Aorta (tissue), 5 donors: ENCODE measurements at regions not wholly inside any gene's neighbourhood (a gene's known extent, or its start where the extent isn't known, plus 50 kb on each side); places are given as distances from the start of the nearest gene placed in this dataset.

Experiments used
- ATAC-seq: fragments of 200-7000 bp; cut with Tn5 transposase; one replicate; pipeline ENCODE4 v1.9.1; 2022; ENCODE audit warnings: moderate library complexity; ENCODE audit not compliant: low FRiP score
- DNase-seq, 2 donors: peaks; one replicate each; pipeline ENCODE4 v3.0.0-alpha.2; 2020
- H3K27ac ChIP-seq, 2 donors: one replicate each; pipeline ENCODE4 v1.5.1; 2013; ENCODE audit warnings: low read length in 2 of 2, mild to moderate bottlenecking in 2 of 2, moderate library complexity in 2 of 2, control low read depth in 1 of 2, inconsistent platforms in 1 of 2, low read depth in 1 of 2
- H3K27me3 ChIP-seq, 2 donors: one replicate each; pipeline ENCODE4 v1.6.1; 2013; ENCODE audit warnings: control low read depth in 1 of 2, low read length in 1 of 2, mild to moderate bottlenecking in 1 of 2, moderate library complexity in 1 of 2; ENCODE audit not compliant: insufficient read depth in 2 of 2, control insufficient read depth in 1 of 2
- H3K36me3 ChIP-seq, 2 donors: one replicate each; pipeline ENCODE4 v1.6.1; 2013; ENCODE audit warnings: control low read depth in 1 of 2, low read length in 1 of 2, mild to moderate bottlenecking in 1 of 2; ENCODE audit not compliant: insufficient read depth in 2 of 2, control insufficient read depth in 1 of 2
- H3K4me1 ChIP-seq, 2 donors: one replicate each; pipeline ENCODE4 v1.6.1; 2013; ENCODE audit warnings: low read length in 2 of 2, control low read depth in 1 of 2, mild to moderate bottlenecking in 1 of 2, moderate library complexity in 1 of 2; ENCODE audit not compliant: insufficient read depth in 2 of 2, control insufficient read depth in 1 of 2
- H3K4me3 ChIP-seq, 2 donors: one replicate each; pipeline ENCODE4 v1.5.1; 2013; ENCODE audit warnings: low read length in 2 of 2, control low read depth in 1 of 2, mild to moderate bottlenecking in 1 of 2
- H3K9me3 ChIP-seq: one replicate; pipeline ENCODE4 v1.6.1; 2013; ENCODE audit warnings: mild to moderate bottlenecking, low read length; ENCODE audit not compliant: control insufficient read depth
- WGBS, 2 donors: extraction: QIAGEN DNeasy Blood & Tissue Kit; methylation state at CpG; one replicate each; pipeline ENCODE4 v1.1.7; 2013; 5-methylcytosine and 5-hydroxymethylcytosine counted together
- intact Hi-C, 2 donors: fragments of 100-400 bp; cut with DNase I; formaldehyde crosslinking; loops; one replicate each; pipeline versions ENCODE4 v1.14.2 to v1.15.0; 2022
- donor health status: healthy with polysubstance abuse.
- donor health status: Bipolar disorder and iron deficiency.
- donor health status: DM: no; HTN: no; CAD: no.
- donor health status: DM: no; HTN: no; CAD: no.
- donor health status: DM: yes; HTN: yes; CAD: no.

- intact Hi-C loops = no loop called here
- H3K27ac ChIP-seq = no peak overlapping the region
- H3K4me3 ChIP-seq = no peak overlapping the region
- H3K9me3 ChIP-seq = peaks cover 2% of the 10 kb centered on the region
- H3K36me3 ChIP-seq = no peaks in the 10 kb centered on the region
- DNase-seq (no peak), ATAC-seq (no peak)
- H3K27me3 ChIP-seq = no peaks in the 10 kb centered on the region
- 61 to 92% methylated on average over 1 of the region's 1 CpG for WGBS, 2 donors
- H3K4me1 ChIP-seq = no peaks in the 10 kb centered on the region
Measured at GRCh38 chrX:142054094-142054493, 150.4 kb downstream of the MAGEC1 start.

GRCh38 chrX:142052238-142052637, 148.5 kb downstream of the MAGEC1 start:
- DNase-seq (no peak), ATAC-seq (no peak)
- Histone ChIP-seq H3K36me3 (no peaks in the 10 kb centered on the region), H3K4me1 (no peaks in the 10 kb centered on the region), H3K27ac (no peak overlapping the region), H3K9me3 (no peaks in the 10 kb centered on the region), H3K27me3 (no peaks in the 10 kb centered on the region), H3K4me3 (no peak overlapping the region)
- 78 to 81% methylated on average over 3 of the region's 3 CpGs for WGBS, 2 donors
- intact Hi-C loops = no loop called here

- WGBS, 2 donors = 82 to 92% methylated on average over 3 of the region's 3 CpGs
- Histone ChIP-seq H3K27ac (no peak overlapping the region), H3K4me1 (no peaks in the 10 kb centered on the region), H3K27me3 (no peaks in the 10 kb centered on the region), H3K9me3 (no peaks in the 10 kb centered on the region), H3K36me3 (no peaks in the 10 kb centered on the region), H3K4me3 (no peak overlapping the region)
- no peak for DNase-seq
- ATAC-seq = no peak
- intact Hi-C loops = no loop called here
Measured at GRCh38 chrX:142043196-142043595, 139.5 kb downstream of the MAGEC1 start.

- Histone ChIP-seq H3K9me3 (no peaks in the 10 kb centered on the region), H3K4me1 (peaks cover 0 to 2% of the 10 kb centered on the region in 2 donors), H3K36me3 (no peaks in the 10 kb centered on the region), H3K27ac (no peak overlapping the region), H3K27me3 (no peaks in the 10 kb centered on the region), H3K4me3 (no peak overlapping the region)
- WGBS, 2 donors = 85 to 95% methylated on average over 6 of the region's 6 CpGs
- no peak for ATAC-seq
- no peak for DNase-seq
- intact Hi-C loops = no loop called here
Measured at GRCh38 chrX:142040906-142041305, 137.2 kb downstream of the MAGEC1 start.

- intact Hi-C loops = no loop called here
Measured at GRCh38 chrX:142036116-142036515, 132.4 kb downstream of the MAGEC1 start.

GRCh38 chrX:142005532-142005931, 101.8 kb downstream of the MAGEC1 start:
- H3K27ac ChIP-seq = no peak overlapping the region
- H3K27me3 ChIP-seq = no peaks in the 10 kb centered on the region
- no peaks in the 10 kb centered on the region for H3K36me3 ChIP-seq
- DNase-seq = no peak
- no peak for ATAC-seq
- H3K9me3 ChIP-seq = no peaks in the 10 kb centered on the region
- no peak overlapping the region for H3K4me3 ChIP-seq
- intact Hi-C loops = no loop called here
- 93 to 98% methylated on average over 1 of the region's 1 CpG for WGBS, 2 donors
- no peaks in the 10 kb centered on the region for H3K4me1 ChIP-seq

More at GRCh38 chrX:142036116-142036515, 132.4 kb downstream of the MAGEC1 start:
- DNase-seq = no peak
- Histone ChIP-seq H3K36me3 (no peaks in the 10 kb centered on the region), H3K4me1 (peaks cover 0 to 2% of the 10 kb centered on the region in 2 donors), H3K4me3 (no peak overlapping the region), H3K9me3 (no peaks in the 10 kb centered on the region), H3K27me3 (no peaks in the 10 kb centered on the region), H3K27ac (no peak overlapping the region)
- no peak for ATAC-seq

GRCh38 chrX:142002471-142002870, 98.8 kb downstream of the MAGEC1 start:
- H3K4me3 ChIP-seq = no peak overlapping the region
- WGBS, 2 donors = 64 to 77% methylated on average over 3 of the region's 3 CpGs
- no peaks in the 10 kb centered on the region for H3K4me1 ChIP-seq
- ATAC-seq (no peak), DNase-seq (no peak)
- H3K27me3 ChIP-seq = no peaks in the 10 kb centered on the region
- intact Hi-C loops = no loop called here
- no peaks in the 10 kb centered on the region for H3K36me3 ChIP-seq
- H3K27ac ChIP-seq = no peak overlapping the region
- no peaks in the 10 kb centered on the region for H3K9me3 ChIP-seq

GRCh38 chrX:142001934-142002333, 98.2 kb downstream of the MAGEC1 start:
- Histone ChIP-seq H3K4me3 (no peak overlapping the region), H3K36me3 (no peaks in the 10 kb centered on the region), H3K4me1 (no peaks in the 10 kb centered on the region), H3K27me3 (no peaks in the 10 kb centered on the region), H3K9me3 (no peaks in the 10 kb centered on the region), H3K27ac (no peak overlapping the region)
- no peak for DNase-seq
- ATAC-seq = no peak
- intact Hi-C loops = no loop called here
- WGBS, 2 donors = 23 to 28% methylated on average over 1 of the region's 1 CpG

GRCh38 chrX:141989815-141990214, 86.1 kb downstream of the MAGEC1 start:
- Histone ChIP-seq H3K4me1 (no peaks in the 10 kb centered on the region), H3K27ac (no peak overlapping the region), H3K9me3 (no peaks in the 10 kb centered on the region), H3K4me3 (no peak overlapping the region), H3K27me3 (no peaks in the 10 kb centered on the region), H3K36me3 (no peaks in the 10 kb centered on the region)
- intact Hi-C loops = no loop called here
- DNase-seq (no peak), ATAC-seq (no peak)
- 10 to 34% methylated on average over 5 of the region's 5 CpGs for WGBS, 2 donors
